ENCODE measurements at regions not wholly inside any gene's neighbourhood (a gene's known extent, or its start where the extent isn't known, plus 50 kb on each side); places are given as distances from the start of the nearest gene placed in this dataset.

DNA sequence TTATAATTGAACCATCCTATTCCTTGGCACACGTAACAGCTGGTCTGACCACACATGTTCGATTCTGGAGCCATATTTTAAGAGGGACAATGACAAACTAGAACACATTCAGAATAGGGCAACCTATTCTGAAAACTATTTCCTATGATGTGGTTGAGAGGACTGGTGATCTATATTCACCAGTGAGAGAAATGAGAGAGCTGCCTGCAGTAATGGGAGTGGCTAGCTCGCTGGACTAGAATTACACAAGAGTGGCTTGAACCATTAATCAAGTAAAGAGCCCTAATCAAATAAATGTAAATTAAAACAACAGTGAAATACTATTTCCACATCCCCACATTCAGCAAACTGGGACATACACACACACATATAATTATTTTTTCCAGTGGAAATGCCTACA lies 55.3 kb upstream of the LY86 start:
- no peak for FAIRE-seq

DNA sequence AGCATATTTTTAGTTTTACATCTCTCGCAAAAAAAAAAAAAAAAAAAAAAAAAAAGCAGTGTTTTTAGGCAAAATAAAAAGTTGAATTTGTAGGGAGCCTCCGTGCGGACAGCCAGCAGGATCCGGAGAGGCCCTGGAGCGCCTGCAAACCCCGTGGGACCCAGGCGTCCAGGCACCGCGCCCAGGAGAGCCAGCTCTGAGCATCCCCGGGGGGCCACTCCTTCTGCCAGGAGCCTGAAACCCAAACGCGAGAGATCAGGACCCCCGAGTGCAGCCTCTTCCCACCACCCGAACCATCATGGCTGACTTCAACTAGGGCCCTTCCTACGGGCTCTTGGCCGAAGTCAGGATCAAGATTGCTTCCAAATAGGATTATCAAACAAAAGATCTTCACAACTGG lies 54.1 kb upstream of the LY86 start:
- FAIRE-seq = no peak

DNA sequence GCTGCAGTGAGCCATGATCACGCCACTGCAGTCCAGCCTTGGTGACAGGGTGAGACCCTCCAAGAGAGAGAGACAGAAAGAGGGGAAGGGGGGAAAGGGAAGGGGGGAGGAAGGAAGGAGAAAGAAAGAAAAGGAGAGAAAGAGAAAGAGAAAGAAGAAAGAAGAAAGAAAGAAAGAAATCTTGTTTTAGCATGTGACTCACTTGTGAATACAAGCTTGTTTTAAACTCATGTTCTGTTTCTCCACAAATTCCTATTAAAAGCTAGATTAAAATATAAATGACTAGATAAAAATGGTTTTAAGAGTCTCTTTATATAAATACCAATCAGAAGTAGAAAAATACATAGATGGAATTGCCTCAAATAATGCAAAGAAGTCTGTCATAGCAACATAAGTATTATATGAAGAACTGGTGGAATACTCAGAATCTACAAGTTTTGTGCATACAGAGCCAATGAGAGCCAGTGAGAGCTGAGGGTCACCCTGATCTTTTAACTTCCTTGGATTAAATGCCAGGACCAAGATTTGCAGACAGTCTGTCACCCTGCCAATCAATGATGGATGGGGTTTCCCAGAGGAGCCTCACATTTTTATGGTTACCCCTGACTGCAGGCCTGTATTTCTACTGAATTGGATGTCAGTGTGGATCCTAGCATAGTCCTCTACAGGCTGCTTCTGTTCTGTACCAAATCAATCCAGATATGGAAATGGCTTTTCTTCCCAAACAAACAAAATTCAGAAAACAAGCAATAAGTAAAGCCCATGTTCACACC lies 50.8 kb upstream of the LY86 start:
- FAIRE-seq = no peak

DNA sequence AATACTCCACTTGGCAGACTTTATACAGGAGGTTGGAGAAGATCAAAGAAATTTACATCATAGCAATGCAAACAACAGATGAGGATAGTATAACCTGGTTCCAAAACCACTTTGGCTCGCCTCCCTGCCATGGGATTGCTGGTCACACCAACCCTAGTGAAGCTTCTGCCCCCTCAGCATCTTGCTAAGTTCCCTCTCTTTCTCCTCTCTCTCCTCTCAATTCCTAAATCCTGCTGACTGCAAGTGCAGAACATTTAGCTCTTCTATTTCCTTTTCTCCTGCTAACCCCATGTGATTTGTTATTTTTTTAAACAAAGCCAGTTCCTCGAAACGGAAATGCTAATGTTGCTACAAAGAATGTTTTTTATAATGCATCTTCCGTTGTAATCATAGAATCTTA lies 50.3 kb upstream of the LY86 start:
- FAIRE-seq = no peak
